HEK293 (cell line): ENCODE measurements at regions not wholly inside any gene's neighbourhood (a gene's known extent, or its start where the extent isn't known, plus 50 kb on each side); places are given as distances from the start of the nearest gene placed in this dataset.

Source experiments
- CTCF ChIA-PET: fragments of 350-600 bp; formaldehyde crosslinking; extraction: SDS; loops from one replicate; lab custom pipeline; 2021; ENCODE audit warnings: antibody characterized with exemption; lab: Yijun Ruan, JAX
- POLR2A ChIA-PET: fragments of 300-600 bp; formaldehyde crosslinking; extraction: SDS; loops from one replicate; lab custom pipeline; 2020; ENCODE audit warnings: antibody characterized with exemption, inconsistent platforms; lab: Yijun Ruan, JAX
- H3K27ac ChIP-seq: fragments of 200-500 bp; sonication (Bioruptor generic); 2 replicates; pipeline ENCODE4 v1.5.1; 2014; ENCODE audit warnings: low read depth, low read length, control low read depth, inconsistent platforms; ENCODE audit errors: extremely low read depth
- H3K36me3 ChIP-seq, 2 experiments: fragments of 200-500 bp in 1 of 2; sonication (Bioruptor generic) in 1 of 2; 1 replicate in 1 of 2; 2 replicates in 1 of 2; pipeline ENCODE4 v1.5.1; 2014 to 2017; ENCODE audit warnings: inconsistent platforms in 2 of 2, low read length in 2 of 2; ENCODE audit not compliant: control insufficient read depth in 2 of 2, insufficient read depth in 1 of 2
- H3K4me1 ChIP-seq: fragments of 200-500 bp; sonication (Bioruptor generic); 2 replicates; pipeline ENCODE4 v1.5.1; 2014; ENCODE audit warnings: mild to moderate bottlenecking, low read length, inconsistent platforms; ENCODE audit not compliant: control insufficient read depth, insufficient read depth
- H3K4me3 ChIP-seq: 2 replicates; pipeline ENCODE4 v1.5.1; 2011; ENCODE audit warnings: low read depth, mild to moderate bottlenecking, control low read depth, low read length, moderate library complexity
- H3K9me3 ChIP-seq: fragments of 200-500 bp; sonication (Bioruptor generic); 2 replicates; pipeline ENCODE4 v1.5.1; 2014; ENCODE audit warnings: low read depth, low read length, inconsistent platforms; ENCODE audit not compliant: control insufficient read depth, insufficient read depth
- GLI2 ChIP-seq: fragments of 450-650 bp; formaldehyde crosslinking; IDR thresholded peaks from 2 replicates; pipeline ENCODE4; 2017; ENCODE audit warnings: missing biosample characterization, missing genetic modification characterization, low read depth, borderline replicate concordance
- KLF17 ChIP-seq: fragments of 450-650 bp; formaldehyde crosslinking; IDR thresholded peaks from 2 replicates; pipeline ENCODE4 v1.5.1; 2016; ENCODE audit warnings: missing biosample characterization, missing genetic modification characterization
- MYNN ChIP-seq: fragments of 450-650 bp; formaldehyde crosslinking; IDR thresholded peaks from 2 replicates; pipeline ENCODE4 v1.5.1; 2016; ENCODE audit warnings: missing biosample characterization, missing genetic modification characterization, borderline replicate concordance
- SP3 ChIP-seq: fragments of 450-650 bp; formaldehyde crosslinking; IDR thresholded peaks from 2 replicates; pipeline ENCODE4 v1.5.1; 2016; ENCODE audit warnings: missing biosample characterization, missing genetic modification characterization
- ZBTB1 ChIP-seq: fragments of 450-650 bp; formaldehyde crosslinking; IDR thresholded peaks from 2 replicates; pipeline ENCODE4 v1.5.1; 2016; ENCODE audit warnings: missing biosample characterization, missing genetic modification characterization
- ZBTB17 ChIP-seq: fragments of 450-650 bp; formaldehyde crosslinking; IDR thresholded peaks from 2 replicates; pipeline ENCODE4 v1.5.1; 2016; ENCODE audit warnings: missing biosample characterization, missing genetic modification characterization
- ZBTB21 ChIP-seq: fragments of 450-650 bp; formaldehyde crosslinking; IDR thresholded peaks from 2 replicates; pipeline ENCODE4 v1.5.1; 2017; ENCODE audit warnings: missing biosample characterization, missing genetic modification characterization
- ZFHX2 ChIP-seq: fragments of 450-650 bp; formaldehyde crosslinking; conservative IDR thresholded peaks from 2 replicates; pipeline ENCODE4 v1.5.1; 2016; ENCODE audit warnings: missing biosample characterization, missing genetic modification characterization
- ZNF112 ChIP-seq: fragments of 450-650 bp; formaldehyde crosslinking; IDR thresholded peaks from 2 replicates; pipeline ENCODE4 v1.5.0; 2017; ENCODE audit warnings: missing biosample characterization, missing genetic modification characterization
- ZNF202 ChIP-seq: fragments of 450-650 bp; formaldehyde crosslinking; IDR thresholded peaks from 2 replicates; pipeline ENCODE4 v1.5.1; 2016; ENCODE audit warnings: missing biosample characterization, missing genetic modification characterization, borderline replicate concordance
- ZNF214 ChIP-seq: fragments of 450-650 bp; formaldehyde crosslinking; IDR thresholded peaks from 2 replicates; pipeline ENCODE4 v1.5.1; 2017; ENCODE audit warnings: missing biosample characterization, mild to moderate bottlenecking, missing genetic modification characterization, borderline replicate concordance
- ZNF335 ChIP-seq: fragments of 450-650 bp; formaldehyde crosslinking; conservative IDR thresholded peaks from 2 replicates; pipeline ENCODE4 v1.5.1; 2016; ENCODE audit warnings: missing biosample characterization, missing genetic modification characterization
- ZNF404 ChIP-seq: fragments of 450-650 bp; formaldehyde crosslinking; IDR thresholded peaks from 2 replicates; pipeline ENCODE4 v1.5.1; 2017; ENCODE audit warnings: missing biosample characterization, missing genetic modification characterization
- ZNF571 ChIP-seq: fragments of 450-650 bp; formaldehyde crosslinking; IDR thresholded peaks from 2 replicates; pipeline ENCODE4 v1.5.0; 2017; ENCODE audit warnings: missing biosample characterization, missing genetic modification characterization
- ZNF658 ChIP-seq: fragments of 450-650 bp; formaldehyde crosslinking; IDR thresholded peaks from 2 replicates; pipeline ENCODE4; 2016; ENCODE audit warnings: missing biosample characterization, missing genetic modification characterization
- ZNF664 ChIP-seq: fragments of 450-650 bp; formaldehyde crosslinking; IDR thresholded peaks from 2 replicates; pipeline ENCODE4 v1.5.1; 2016; ENCODE audit warnings: missing biosample characterization, missing genetic modification characterization
- ZNF776 ChIP-seq: fragments of 450-650 bp; formaldehyde crosslinking; IDR thresholded peaks from 2 replicates; pipeline ENCODE4 v1.5.0; 2017; ENCODE audit warnings: missing biosample characterization, missing genetic modification characterization, borderline replicate concordance
- ZNF777 ChIP-seq: fragments of 450-650 bp; formaldehyde crosslinking; IDR thresholded peaks from 2 replicates; pipeline ENCODE4 v1.5.1; 2017; ENCODE audit warnings: missing biosample characterization, missing genetic modification characterization, borderline replicate concordance
- ZSCAN23 ChIP-seq: fragments of 450-650 bp; formaldehyde crosslinking; IDR thresholded peaks from 2 replicates; pipeline ENCODE4 v1.5.1; 2016; ENCODE audit warnings: missing biosample characterization, missing genetic modification characterization
- TF ChIP-seq, protein P1 (sequence below): sonication (generic); formaldehyde crosslinking; IDR thresholded peaks from 2 replicates; pipeline ENCODE4 v1.8.1; 2022; ENCODE audit warnings: mild to moderate bottlenecking, moderate library complexity, missing genetic modification reagents
- TF ChIP-seq, protein P2 (sequence below): fragments of 450-650 bp; formaldehyde crosslinking; IDR thresholded peaks from 2 replicates; pipeline ENCODE4 v1.5.1; 2016; ENCODE audit warnings: missing biosample characterization, missing genetic modification characterization, borderline replicate concordance
- TF ChIP-seq, protein P3 (sequence below): fragments of 450-650 bp; formaldehyde crosslinking; IDR thresholded peaks from 2 replicates; pipeline ENCODE4 v1.5.1; 2016; ENCODE audit warnings: missing biosample characterization, missing genetic modification characterization, low read depth

- Histone ChIP-seq H3K27ac (no peak overlapping the region), H3K4me1 (no peaks in the 10 kb centered on the region), H3K9me3 (no peaks in the 10 kb centered on the region), H3K4me3 (no peak overlapping the region), H3K36me3 (no peaks in the 10 kb centered on the region)
- TF ChIP-seq ZFHX2 (tag by site-specific recombination) = no peak
- TF ChIP-seq ZNF112 (tag by site-specific recombination) = no peak
- TF ChIP-seq ZNF777 (tag by site-specific recombination) = no peak
- no peak for TF ChIP-seq ZNF571
- no peak for TF ChIP-seq GLI2 (tag by site-specific recombination)
- TF ChIP-seq, protein P1, sequence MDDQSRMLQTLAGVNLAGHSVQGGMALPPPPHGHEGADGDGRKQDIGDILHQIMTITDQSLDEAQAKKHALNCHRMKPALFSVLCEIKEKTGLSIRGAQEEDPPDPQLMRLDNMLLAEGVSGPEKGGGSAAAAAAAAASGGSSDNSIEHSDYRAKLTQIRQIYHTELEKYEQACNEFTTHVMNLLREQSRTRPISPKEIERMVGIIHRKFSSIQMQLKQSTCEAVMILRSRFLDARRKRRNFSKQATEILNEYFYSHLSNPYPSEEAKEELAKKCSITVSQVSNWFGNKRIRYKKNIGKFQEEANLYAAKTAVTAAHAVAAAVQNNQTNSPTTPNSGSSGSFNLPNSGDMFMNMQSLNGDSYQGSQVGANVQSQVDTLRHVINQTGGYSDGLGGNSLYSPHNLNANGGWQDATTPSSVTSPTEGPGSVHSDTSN (CRISPR knock-in tag) = no peak
- no peak for TF ChIP-seq ZBTB1
- TF ChIP-seq ZNF776 (tag by site-specific recombination) = no peak
- POLR2A ChIA-PET = no interaction called here
- CTCF ChIA-PET = no interaction called here
These were observed 202.1 kb downstream of the NOVA1 start for GRCh38 chr14:26395726-26396125.

GRCh38 chr14:26394150-26394810 is 203.6 kb downstream of the NOVA1 start:
- ChIA-PET CTCF (interaction anchor here (1.1 kb wide), 1 partner anchor 337 kb away, joined by 3 read pairs; no protein-coding TSS in a partner anchor), POLR2A (no interaction called here)
- no peak overlapping the region for H3K4me3 ChIP-seq
- no peaks in the 10 kb centered on the region for H3K4me1 ChIP-seq
- H3K36me3 ChIP-seq = no peaks in the 10 kb centered on the region
- no peaks in the 10 kb centered on the region for H3K9me3 ChIP-seq
- no peak overlapping the region for H3K27ac ChIP-seq
- TF ChIP-seq, protein P2, sequence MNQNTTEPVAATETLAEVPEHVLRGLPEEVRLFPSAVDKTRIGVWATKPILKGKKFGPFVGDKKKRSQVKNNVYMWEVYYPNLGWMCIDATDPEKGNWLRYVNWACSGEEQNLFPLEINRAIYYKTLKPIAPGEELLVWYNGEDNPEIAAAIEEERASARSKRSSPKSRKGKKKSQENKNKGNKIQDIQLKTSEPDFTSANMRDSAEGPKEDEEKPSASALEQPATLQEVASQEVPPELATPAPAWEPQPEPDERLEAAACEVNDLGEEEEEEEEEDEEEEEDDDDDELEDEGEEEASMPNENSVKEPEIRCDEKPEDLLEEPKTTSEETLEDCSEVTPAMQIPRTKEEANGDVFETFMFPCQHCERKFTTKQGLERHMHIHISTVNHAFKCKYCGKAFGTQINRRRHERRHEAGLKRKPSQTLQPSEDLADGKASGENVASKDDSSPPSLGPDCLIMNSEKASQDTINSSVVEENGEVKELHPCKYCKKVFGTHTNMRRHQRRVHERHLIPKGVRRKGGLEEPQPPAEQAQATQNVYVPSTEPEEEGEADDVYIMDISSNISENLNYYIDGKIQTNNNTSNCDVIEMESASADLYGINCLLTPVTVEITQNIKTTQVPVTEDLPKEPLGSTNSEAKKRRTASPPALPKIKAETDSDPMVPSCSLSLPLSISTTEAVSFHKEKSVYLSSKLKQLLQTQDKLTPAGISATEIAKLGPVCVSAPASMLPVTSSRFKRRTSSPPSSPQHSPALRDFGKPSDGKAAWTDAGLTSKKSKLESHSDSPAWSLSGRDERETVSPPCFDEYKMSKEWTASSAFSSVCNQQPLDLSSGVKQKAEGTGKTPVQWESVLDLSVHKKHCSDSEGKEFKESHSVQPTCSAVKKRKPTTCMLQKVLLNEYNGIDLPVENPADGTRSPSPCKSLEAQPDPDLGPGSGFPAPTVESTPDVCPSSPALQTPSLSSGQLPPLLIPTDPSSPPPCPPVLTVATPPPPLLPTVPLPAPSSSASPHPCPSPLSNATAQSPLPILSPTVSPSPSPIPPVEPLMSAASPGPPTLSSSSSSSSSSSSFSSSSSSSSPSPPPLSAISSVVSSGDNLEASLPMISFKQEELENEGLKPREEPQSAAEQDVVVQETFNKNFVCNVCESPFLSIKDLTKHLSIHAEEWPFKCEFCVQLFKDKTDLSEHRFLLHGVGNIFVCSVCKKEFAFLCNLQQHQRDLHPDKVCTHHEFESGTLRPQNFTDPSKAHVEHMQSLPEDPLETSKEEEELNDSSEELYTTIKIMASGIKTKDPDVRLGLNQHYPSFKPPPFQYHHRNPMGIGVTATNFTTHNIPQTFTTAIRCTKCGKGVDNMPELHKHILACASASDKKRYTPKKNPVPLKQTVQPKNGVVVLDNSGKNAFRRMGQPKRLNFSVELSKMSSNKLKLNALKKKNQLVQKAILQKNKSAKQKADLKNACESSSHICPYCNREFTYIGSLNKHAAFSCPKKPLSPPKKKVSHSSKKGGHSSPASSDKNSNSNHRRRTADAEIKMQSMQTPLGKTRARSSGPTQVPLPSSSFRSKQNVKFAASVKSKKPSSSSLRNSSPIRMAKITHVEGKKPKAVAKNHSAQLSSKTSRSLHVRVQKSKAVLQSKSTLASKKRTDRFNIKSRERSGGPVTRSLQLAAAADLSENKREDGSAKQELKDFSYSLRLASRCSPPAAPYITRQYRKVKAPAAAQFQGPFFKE (tag by site-specific recombination) = no peak
- 0 out of 2 replicates have a peak, but pooled peaks have one; percentile 35 for TF ChIP-seq ZBTB21
- no peak for TF ChIP-seq ZSCAN23 (tag by site-specific recombination)
- no peak for TF ChIP-seq ZNF658 (tag by site-specific recombination)
- no peak for TF ChIP-seq ZNF404 (tag by site-specific recombination)
- no peak for TF ChIP-seq ZNF571
- TF ChIP-seq, protein P3, sequence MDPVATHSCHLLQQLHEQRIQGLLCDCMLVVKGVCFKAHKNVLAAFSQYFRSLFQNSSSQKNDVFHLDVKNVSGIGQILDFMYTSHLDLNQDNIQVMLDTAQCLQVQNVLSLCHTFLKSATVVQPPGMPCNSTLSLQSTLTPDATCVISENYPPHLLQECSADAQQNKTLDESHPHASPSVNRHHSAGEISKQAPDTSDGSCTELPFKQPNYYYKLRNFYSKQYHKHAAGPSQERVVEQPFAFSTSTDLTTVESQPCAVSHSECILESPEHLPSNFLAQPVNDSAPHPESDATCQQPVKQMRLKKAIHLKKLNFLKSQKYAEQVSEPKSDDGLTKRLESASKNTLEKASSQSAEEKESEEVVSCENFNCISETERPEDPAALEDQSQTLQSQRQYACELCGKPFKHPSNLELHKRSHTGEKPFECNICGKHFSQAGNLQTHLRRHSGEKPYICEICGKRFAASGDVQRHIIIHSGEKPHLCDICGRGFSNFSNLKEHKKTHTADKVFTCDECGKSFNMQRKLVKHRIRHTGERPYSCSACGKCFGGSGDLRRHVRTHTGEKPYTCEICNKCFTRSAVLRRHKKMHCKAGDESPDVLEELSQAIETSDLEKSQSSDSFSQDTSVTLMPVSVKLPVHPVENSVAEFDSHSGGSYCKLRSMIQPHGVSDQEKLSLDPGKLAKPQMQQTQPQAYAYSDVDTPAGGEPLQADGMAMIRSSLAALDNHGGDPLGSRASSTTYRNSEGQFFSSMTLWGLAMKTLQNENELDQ (tag by site-specific recombination) = no peak
- TF ChIP-seq ZNF335 (tag by site-specific recombination) = no peak
- TF ChIP-seq KLF17 (tag by site-specific recombination) = no peak
- peak; percentile 52; the same call in 1 of the 2 replicates for TF ChIP-seq ZBTB17 (tag by site-specific recombination)
- no peak for TF ChIP-seq SP3 (tag by site-specific recombination)
- TF ChIP-seq MYNN (tag by site-specific recombination) = no peak
- no peak for TF ChIP-seq ZNF202 (tag by site-specific recombination)
- TF ChIP-seq ZNF214 (tag by site-specific recombination) = no peak
- TF ChIP-seq ZNF664 (tag by site-specific recombination) = no peak
